ENCODE measurements at regions not wholly inside any gene's neighbourhood (a gene's known extent, or its start where the extent isn't known, plus 50 kb on each side); places are given as distances from the start of the nearest gene placed in this dataset.

- no peak for TF ChIP-seq CTCF (IDR thresholded peaks at IDR 0.05; ENCODE audit: insufficient read depth, missing control alignments)
- FAIRE-seq, result no peak
- DNase-seq (ENCODE audit: insufficient read length, low spot score), result no peak
Observed at GRCh38 chr7:115078386-115078785, 156.5 kb downstream of the MDFIC start.

GRCh38 chr7:115070311-115070710, 148.4 kb downstream of the MDFIC start:
- TF ChIP-seq CTCF (IDR thresholded peaks at IDR 0.05; ENCODE audit: insufficient read depth, missing control alignments), result no peak
- no peak for DNase-seq (ENCODE audit: insufficient read length, low spot score)
- FAIRE-seq, result no peak
